ENCODE measurements at regions not wholly inside any gene's neighbourhood (a gene's known extent, or its start where the extent isn't known, plus 50 kb on each side); places are given as distances from the start of the nearest gene placed in this dataset.
"Not testable (repeated sequence)": the region's sequence is repeated elsewhere in the genome, so short reads cannot be mapped to it uniquely, and the experiment has no call there.

- no peak for DNase-seq
Observed at GRCh38 chr7:42550706-42551470, 313.9 kb upstream of the GLI3 start.

GRCh38 chr7:42549866-42550485 is 313.0 kb upstream of the GLI3 start:
- DNase-seq = no peak

- DNase-seq = no peak
Observed at GRCh38 chr7:42548816-42549611, 312.0 kb upstream of the GLI3 start.

GRCh38 chr7:42545049-42545724 is 308.2 kb upstream of the GLI3 start:
- no peak for DNase-seq

GRCh38 chr7:42543953-42544352 is 306.9 kb upstream of the GLI3 start:
- no peak for DNase-seq

- not testable (repeated sequence) for DNase-seq
Observed at GRCh38 chr7:42542446-42542845, 305.4 kb upstream of the GLI3 start.

- DNase-seq = no peak
Observed at GRCh38 chr7:42534441-42534840, 297.4 kb upstream of the GLI3 start.

GRCh38 chr7:42527004-42527403 is 290.0 kb upstream of the GLI3 start:
- DNase-seq = no peak

GRCh38 chr7:42522227-42522991 is 285.4 kb upstream of the GLI3 start:
- DNase-seq = no peak

GRCh38 chr7:42511027-42511426 is 274.0 kb upstream of the GLI3 start:
- DNase-seq = no peak

GRCh38 chr7:42506097-42506496 is 269.1 kb upstream of the GLI3 start:
- DNase-seq = no peak

GRCh38 chr7:42502022-42502421 is 265.0 kb upstream of the GLI3 start:
- DNase-seq = no peak

- DNase-seq = no peak
Observed at GRCh38 chr7:42495256-42495655, 258.2 kb upstream of the GLI3 start.

GRCh38 chr7:42494736-42495135 is 257.7 kb upstream of the GLI3 start:
- DNase-seq = no peak

- DNase-seq = no peak
Observed at GRCh38 chr7:42494199-42494710, 257.2 kb upstream of the GLI3 start.

GRCh38 chr7:42493436-42494198 is 256.6 kb upstream of the GLI3 start:
- DNase-seq = no peak

GRCh38 chr7:42492920-42493319 is 255.9 kb upstream of the GLI3 start:
- no peak for DNase-seq

- no peak for DNase-seq
Observed at GRCh38 chr7:42491106-42491505, 254.1 kb upstream of the GLI3 start.

GRCh38 chr7:42489299-42489698 is 252.3 kb upstream of the GLI3 start:
- DNase-seq = no peak

- DNase-seq = no peak
Observed at GRCh38 chr7:42485301-42485766, 248.3 kb upstream of the GLI3 start.

GRCh38 chr7:42483886-42484285 is 246.9 kb upstream of the GLI3 start:
- DNase-seq = no peak
